ENCODE measurements at regions not wholly inside any gene's neighbourhood (a gene's known extent, or its start where the extent isn't known, plus 50 kb on each side); places are given as distances from the start of the nearest gene placed in this dataset.

GRCh38 chr20:25987073-25987927 is 290.6 kb upstream of the ZNF337 start:
- TF ChIP-seq CTCF (IDR thresholded peaks at IDR 0.05) (peak in 1 of 3 experiments; percentile 4), POLR2A (IDR thresholded peaks at IDR 0.05) (no peak)

All from testis (tissue), 2 donors.